Neuronal stem cell (in vitro differentiated cells): ENCODE measurements at regions not wholly inside any gene's neighbourhood (a gene's known extent, or its start where the extent isn't known, plus 50 kb on each side); places are given as distances from the start of the nearest gene placed in this dataset.

Experiments
- DNase-seq: peaks from one replicate; pipeline ENCODE4 v3.0.0-alpha.2; 2013; ENCODE audit warnings: low spot score
- H2AFZ ChIP-seq: one replicate; pipeline ENCODE4 v1.6.1; 2013; ENCODE audit warnings: mild to moderate bottlenecking, low read length, inconsistent platforms
- H2AK5ac ChIP-seq: 2 replicates; pipeline ENCODE4 v1.6.1; 2013; ENCODE audit warnings: low read depth, mild to moderate bottlenecking, inconsistent platforms, low read length, moderate library complexity, mixed read lengths
- H2BK120ac ChIP-seq: 2 replicates; pipeline ENCODE4 v1.6.1; 2013; ENCODE audit warnings: low read depth, mild to moderate bottlenecking, inconsistent platforms, low read length, moderate library complexity, mixed read lengths
- H2BK12ac ChIP-seq: one replicate; pipeline ENCODE4 v1.6.1; 2013; ENCODE audit warnings: low read length, inconsistent platforms
- H2BK15ac ChIP-seq: 2 replicates; pipeline ENCODE4 v1.6.1; 2013; ENCODE audit warnings: mild to moderate bottlenecking, low read length, inconsistent platforms, mixed read lengths
- H2BK5ac ChIP-seq: one replicate; pipeline ENCODE4 v1.6.1; 2013; ENCODE audit warnings: inconsistent platforms, mild to moderate bottlenecking, low read length, moderate library complexity
- H3K14ac ChIP-seq: one replicate; pipeline ENCODE4 v1.6.1; 2013; ENCODE audit warnings: low read length, inconsistent platforms
- H3K18ac ChIP-seq: 2 replicates; pipeline ENCODE4 v1.6.1; 2013; ENCODE audit warnings: low read length, inconsistent platforms
- H3K23ac ChIP-seq: 2 replicates; pipeline ENCODE4 v1.6.1; 2013; ENCODE audit warnings: low read depth, mild to moderate bottlenecking, mixed read lengths, low read length, inconsistent platforms; ENCODE audit not compliant: poor library complexity
- H3K27ac ChIP-seq: replicated peaks from 3 replicates; pipeline ENCODE4 v1.5.1; 2013; ENCODE audit warnings: low read length, inconsistent platforms
- H3K27me3 ChIP-seq, 3 experiments: 2 replicates each; pipeline ENCODE4 v1.6.1; 2013; ENCODE audit warnings: low read length in 3 of 3, mild to moderate bottlenecking in 2 of 3, inconsistent platforms in 1 of 3, low read depth in 1 of 3, mixed read lengths in 1 of 3, moderate library complexity in 1 of 3; ENCODE audit not compliant: control insufficient read depth in 3 of 3, insufficient read depth in 3 of 3
- H3K36me3 ChIP-seq, 2 donors: replicated peaks in 1 of 2; 2 replicates each; pipeline ENCODE4 v1.6.1; 2013; ENCODE audit warnings: low read length in 2 of 2; ENCODE audit not compliant: control insufficient read depth in 2 of 2, insufficient read depth in 2 of 2
- H3K4ac ChIP-seq: 2 replicates; pipeline ENCODE4 v1.6.1; 2013; ENCODE audit warnings: inconsistent platforms, mild to moderate bottlenecking, low read length, moderate library complexity
- H3K4me1 ChIP-seq, 2 donors: 1 replicate in 1 of 2; 2 replicates in 1 of 2; pipeline ENCODE4 v1.6.1; 2013; ENCODE audit warnings: low read length in 2 of 2, low read depth in 1 of 2; ENCODE audit not compliant: control insufficient read depth in 2 of 2, insufficient read depth in 1 of 2
- H3K4me2 ChIP-seq: one replicate; pipeline ENCODE4 v1.6.1; 2013; ENCODE audit warnings: mild to moderate bottlenecking, low read length, inconsistent platforms; ENCODE audit not compliant: insufficient read depth, poor library complexity, severe bottlenecking
- H3K4me3 ChIP-seq, 2 donors: 2 replicates each; pipeline ENCODE4 v1.5.1; 2013; ENCODE audit warnings: low read length in 2 of 2, mild to moderate bottlenecking in 2 of 2, inconsistent platforms in 1 of 2, moderate library complexity in 1 of 2
- H3K79me1 ChIP-seq: one replicate; pipeline ENCODE4 v1.6.1; 2013; ENCODE audit warnings: low read depth, mild to moderate bottlenecking, inconsistent platforms, low read length, moderate library complexity
- H3K9ac ChIP-seq: one replicate; pipeline ENCODE4 v1.6.1; 2013; ENCODE audit warnings: mild to moderate bottlenecking, low read depth, low read length, inconsistent platforms; ENCODE audit not compliant: poor library complexity
- H3K9me3 ChIP-seq, 2 donors: replicated peaks in 1 of 2; 2 replicates each; pipeline versions ENCODE3 to v1.6.1; 2013; ENCODE audit warnings: low read length in 2 of 2, mild to moderate bottlenecking in 2 of 2, inconsistent platforms in 1 of 2, low read depth in 1 of 2, mixed read lengths in 1 of 2, moderate library complexity in 1 of 2; ENCODE audit not compliant: control insufficient read depth in 2 of 2, insufficient read depth in 1 of 2
- H4K8ac ChIP-seq: one replicate; pipeline ENCODE4 v1.6.1; 2013; ENCODE audit warnings: low read depth, mild to moderate bottlenecking, inconsistent platforms, low read length, moderate library complexity
- H4K91ac ChIP-seq: one replicate; pipeline ENCODE4 v1.6.1; 2013; ENCODE audit warnings: low read length, low read depth, mild to moderate bottlenecking, inconsistent platforms; ENCODE audit not compliant: poor library complexity
- WGBS, 2 donors: extraction: QIAGEN DNeasy Blood & Tissue Kit; methylation state at CpG; one replicate each; pipeline ENCODE4 v1.1.7; 2013; ENCODE audit warnings: missing lambda C conversion rate in 2 of 2, mixed read lengths in 1 of 2; ENCODE audit not compliant: insufficient read length in 2 of 2, insufficient replicate concordance in 1 of 2; ENCODE audit errors: extremely low coverage in 2 of 2; 5-methylcytosine and 5-hydroxymethylcytosine counted together

GRCh38 chr3:194833114-194833910 is 147.6 kb downstream of the FAM43A start:
- no peak overlapping the region for H3K27ac ChIP-seq
- H2AK5ac ChIP-seq = no peak overlapping the region
- WGBS, 2 donors = no CpG with 5 or more reads among the region's 14 CpGs

GRCh38 chr3:194836661-194837060 is 151.0 kb downstream of the FAM43A start:
- H4K8ac ChIP-seq = no peak overlapping the region
- no CpG with 5 or more reads among the region's 1 CpG for WGBS, 2 donors
- no peak overlapping the region for H2BK5ac ChIP-seq
- H2BK15ac ChIP-seq = no peak overlapping the region
- H3K27me3 ChIP-seq = peaks cover 0 to 2% (median 0%) of the 10 kb centered on the region in 3 experiments
- no peak overlapping the region for H3K23ac ChIP-seq
- H2BK120ac ChIP-seq = no peak overlapping the region
- H3K36me3 ChIP-seq = no peaks in the 10 kb centered on the region
- no peak overlapping the region for H2AK5ac ChIP-seq
- H2BK12ac ChIP-seq = no peak overlapping the region
- no peak overlapping the region for H3K27ac ChIP-seq
- no peak overlapping the region for H4K91ac ChIP-seq
- no peak overlapping the region for H3K18ac ChIP-seq
- no peak overlapping the region for H3K4me3 ChIP-seq
- H3K4me2 ChIP-seq = no peak overlapping the region
- H3K9ac ChIP-seq = no peak overlapping the region
- DNase-seq = no peak
- H2AFZ ChIP-seq = no peak overlapping the region
- H3K4me1 ChIP-seq = no peaks in the 10 kb centered on the region
- no peaks in the 10 kb centered on the region for H3K9me3 ChIP-seq
- H3K14ac ChIP-seq = no peak overlapping the region
- H3K4ac ChIP-seq = no peak overlapping the region
- no peaks in the 10 kb centered on the region for H3K79me1 ChIP-seq

More at GRCh38 chr3:194833114-194833910, 147.6 kb downstream of the FAM43A start:
- H3K4me2 ChIP-seq = no peak overlapping the region
- no peak overlapping the region for H3K18ac ChIP-seq
- no peaks in the 10 kb centered on the region for H3K79me1 ChIP-seq
- no peak overlapping the region for H3K14ac ChIP-seq
- no peak overlapping the region for H4K8ac ChIP-seq
- H2BK120ac ChIP-seq = no peak overlapping the region
- no peak for DNase-seq
- no peak overlapping the region for H3K4ac ChIP-seq
- no peaks in the 10 kb centered on the region for H3K4me1 ChIP-seq
- H3K27me3 ChIP-seq = peaks cover 0 to 2% (median 0%) of the 10 kb centered on the region in 3 experiments
- H3K9ac ChIP-seq = no peak overlapping the region
- no peak overlapping the region for H3K23ac ChIP-seq
- no peak overlapping the region for H2BK5ac ChIP-seq
- no peaks in the 10 kb centered on the region for H3K9me3 ChIP-seq
- H2AFZ ChIP-seq = no peak overlapping the region
- no peak overlapping the region for H3K4me3 ChIP-seq
- no peak overlapping the region for H2BK15ac ChIP-seq
- H2BK12ac ChIP-seq = no peak overlapping the region
- H4K91ac ChIP-seq = no peak overlapping the region
- no peaks in the 10 kb centered on the region for H3K36me3 ChIP-seq

- no peaks in the 10 kb centered on the region for H3K4me1 ChIP-seq
- no peak overlapping the region for H3K27ac ChIP-seq
- H2BK12ac ChIP-seq = no peak overlapping the region
- no peak overlapping the region for H3K4me2 ChIP-seq
- no peak overlapping the region for H3K4me3 ChIP-seq
- no peak for DNase-seq
- H3K9me3 ChIP-seq = no peaks in the 10 kb centered on the region
- H3K18ac ChIP-seq = peak overlapping the region; percentile 29
- H3K36me3 ChIP-seq = no peaks in the 10 kb centered on the region
- peaks cover 0 to 2% (median 0%) of the 10 kb centered on the region in 3 experiments for H3K27me3 ChIP-seq
- no peak overlapping the region for H2BK120ac ChIP-seq
- no peak overlapping the region for H2AK5ac ChIP-seq
- H4K8ac ChIP-seq = no peak overlapping the region
- no peaks in the 10 kb centered on the region for H3K79me1 ChIP-seq
- H4K91ac ChIP-seq = no peak overlapping the region
- no peak overlapping the region for H3K23ac ChIP-seq
- H2BK5ac ChIP-seq = no peak overlapping the region
- H2BK15ac ChIP-seq = no peak overlapping the region
- no CpG with 5 or more reads among the region's 9 CpGs for WGBS, 2 donors
- no peak overlapping the region for H2AFZ ChIP-seq
- H3K9ac ChIP-seq = no peak overlapping the region
- no peak overlapping the region for H3K14ac ChIP-seq
- no peak overlapping the region for H3K4ac ChIP-seq
Measured at GRCh38 chr3:194837457-194838127, 151.9 kb downstream of the FAM43A start.

DNA sequence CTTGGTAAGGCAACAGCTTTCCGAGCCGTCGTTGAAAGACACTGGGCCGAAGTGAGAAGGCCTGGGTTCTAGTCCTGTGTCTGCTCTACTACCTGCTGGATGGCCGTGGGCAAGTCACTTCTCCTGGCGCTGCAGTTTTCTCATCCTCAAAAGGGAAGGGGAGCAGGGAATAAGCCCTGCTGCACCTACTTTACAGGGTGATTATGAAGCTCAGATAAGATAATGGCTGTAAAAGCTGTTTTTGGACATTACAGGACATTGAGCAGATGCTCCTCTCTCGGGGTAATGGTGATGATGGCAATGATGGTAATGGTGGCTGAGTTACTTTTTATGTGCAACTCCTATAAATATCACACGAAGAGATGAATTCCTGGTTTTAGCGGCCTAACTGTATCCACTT is 152.6 kb downstream of the FAM43A start:
- H3K4ac ChIP-seq = no peak overlapping the region
- no peaks in the 10 kb centered on the region for H3K4me1 ChIP-seq
- H4K8ac ChIP-seq = no peak overlapping the region
- H2BK12ac ChIP-seq = no peak overlapping the region
- no peak overlapping the region for H2BK120ac ChIP-seq
- no peak overlapping the region for H3K4me3 ChIP-seq
- H3K14ac ChIP-seq = no peak overlapping the region
- DNase-seq = no peak
- H4K91ac ChIP-seq = no peak overlapping the region
- no peak overlapping the region for H2AK5ac ChIP-seq
- H3K18ac ChIP-seq = no peak overlapping the region
- no peak overlapping the region for H2AFZ ChIP-seq
- H2BK15ac ChIP-seq = no peak overlapping the region
- peaks cover 0 to 2% (median 0%) of the 10 kb centered on the region in 3 experiments for H3K27me3 ChIP-seq
- H3K9ac ChIP-seq = no peak overlapping the region
- H3K9me3 ChIP-seq = no peaks in the 10 kb centered on the region
- no CpG with 5 or more reads among the region's 9 CpGs for WGBS, 2 donors
- H3K36me3 ChIP-seq = no peaks in the 10 kb centered on the region
- H3K27ac ChIP-seq = no peak overlapping the region
- H3K79me1 ChIP-seq = no peaks in the 10 kb centered on the region
- H3K4me2 ChIP-seq = no peak overlapping the region
- no peak overlapping the region for H2BK5ac ChIP-seq
- no peak overlapping the region for H3K23ac ChIP-seq
